VCaP (cell line): ENCODE measurements at regions not wholly inside any gene's neighbourhood (a gene's known extent, or its start where the extent isn't known, plus 50 kb on each side); places are given as distances from the start of the nearest gene placed in this dataset.

Experiments
- H3K27ac ChIP-seq: fragments of 450-650 bp; 2 replicates; pipeline ENCODE4 v1.5.1; 2017
- TF ChIP-seq, protein P1 (sequence below): fragments of 450-650 bp; conservative IDR thresholded peaks from 2 replicates; pipeline ENCODE4 v1.5.1; 2017; ENCODE audit warnings: mild to moderate bottlenecking, moderate library complexity

DNA sequence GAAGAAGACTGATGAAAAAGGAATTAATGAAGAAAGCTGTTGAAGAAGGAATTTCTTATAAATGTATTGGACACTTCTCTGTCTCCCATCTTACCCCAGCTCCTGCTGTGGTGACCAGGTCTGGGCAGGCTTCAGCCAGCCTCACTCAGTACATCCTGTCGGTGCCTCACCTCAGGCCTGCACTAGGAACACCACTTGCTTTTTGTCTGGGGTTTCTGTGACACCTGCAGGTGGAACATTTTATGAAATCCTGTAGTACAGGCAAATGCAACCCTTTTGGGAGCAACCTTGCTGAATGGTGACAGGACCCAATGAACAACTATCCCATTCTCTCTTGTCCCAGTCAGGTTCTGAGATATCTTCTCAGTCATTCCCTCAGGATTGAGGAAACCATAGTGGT lies 129.7 kb downstream of the PRDM13 start:
- H3K27ac ChIP-seq = no peak overlapping the region

DNA sequence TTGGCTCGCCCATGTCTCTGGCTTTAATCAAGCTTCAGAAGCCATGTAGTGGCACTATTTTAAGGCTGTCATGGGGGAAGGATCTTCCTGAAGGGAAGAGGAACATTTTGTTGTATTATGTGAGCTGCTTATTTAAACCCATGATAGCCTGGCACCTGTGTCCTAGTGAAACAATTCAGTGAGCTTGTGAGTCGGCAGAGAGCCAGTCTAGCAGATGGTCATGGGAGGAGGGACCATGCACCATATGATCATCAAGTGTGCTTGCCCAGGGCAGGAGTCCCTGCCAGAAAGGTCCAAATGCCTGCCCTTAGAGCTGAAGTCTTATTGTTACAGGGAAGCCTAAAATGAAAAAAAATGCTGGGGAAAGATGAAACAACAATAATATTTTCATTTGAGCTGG lies 132.9 kb downstream of the PRDM13 start:
- H3K27ac ChIP-seq = no peak overlapping the region
- TF ChIP-seq, protein P1, sequence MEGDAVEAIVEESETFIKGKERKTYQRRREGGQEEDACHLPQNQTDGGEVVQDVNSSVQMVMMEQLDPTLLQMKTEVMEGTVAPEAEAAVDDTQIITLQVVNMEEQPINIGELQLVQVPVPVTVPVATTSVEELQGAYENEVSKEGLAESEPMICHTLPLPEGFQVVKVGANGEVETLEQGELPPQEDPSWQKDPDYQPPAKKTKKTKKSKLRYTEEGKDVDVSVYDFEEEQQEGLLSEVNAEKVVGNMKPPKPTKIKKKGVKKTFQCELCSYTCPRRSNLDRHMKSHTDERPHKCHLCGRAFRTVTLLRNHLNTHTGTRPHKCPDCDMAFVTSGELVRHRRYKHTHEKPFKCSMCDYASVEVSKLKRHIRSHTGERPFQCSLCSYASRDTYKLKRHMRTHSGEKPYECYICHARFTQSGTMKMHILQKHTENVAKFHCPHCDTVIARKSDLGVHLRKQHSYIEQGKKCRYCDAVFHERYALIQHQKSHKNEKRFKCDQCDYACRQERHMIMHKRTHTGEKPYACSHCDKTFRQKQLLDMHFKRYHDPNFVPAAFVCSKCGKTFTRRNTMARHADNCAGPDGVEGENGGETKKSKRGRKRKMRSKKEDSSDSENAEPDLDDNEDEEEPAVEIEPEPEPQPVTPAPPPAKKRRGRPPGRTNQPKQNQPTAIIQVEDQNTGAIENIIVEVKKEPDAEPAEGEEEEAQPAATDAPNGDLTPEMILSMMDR = no peak

More for the DNA sequence above, 129.7 kb downstream of the PRDM13 start:
- TF ChIP-seq, protein P1 = peak; percentile 64

DNA sequence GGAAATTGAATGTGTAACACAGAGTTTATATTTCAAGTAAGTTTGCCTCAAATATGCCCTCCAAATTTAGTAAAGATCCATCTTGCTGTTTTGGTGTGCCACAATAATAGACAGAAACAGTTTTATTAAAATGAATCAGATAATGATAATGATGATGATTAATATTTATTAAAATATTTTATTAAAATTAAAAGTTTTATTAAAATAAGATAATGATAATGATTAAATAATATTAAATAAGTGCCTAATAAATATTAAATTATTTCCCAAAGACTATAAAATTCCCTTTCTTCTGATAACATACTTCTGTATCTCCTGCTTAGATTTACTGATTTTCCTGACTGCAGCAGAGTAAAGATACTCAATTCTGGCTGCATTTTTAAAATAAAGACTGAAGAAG lies 134.5 kb downstream of the PRDM13 start:
- TF ChIP-seq, protein P1 = no peak
- H3K27ac ChIP-seq = no peak overlapping the region

DNA sequence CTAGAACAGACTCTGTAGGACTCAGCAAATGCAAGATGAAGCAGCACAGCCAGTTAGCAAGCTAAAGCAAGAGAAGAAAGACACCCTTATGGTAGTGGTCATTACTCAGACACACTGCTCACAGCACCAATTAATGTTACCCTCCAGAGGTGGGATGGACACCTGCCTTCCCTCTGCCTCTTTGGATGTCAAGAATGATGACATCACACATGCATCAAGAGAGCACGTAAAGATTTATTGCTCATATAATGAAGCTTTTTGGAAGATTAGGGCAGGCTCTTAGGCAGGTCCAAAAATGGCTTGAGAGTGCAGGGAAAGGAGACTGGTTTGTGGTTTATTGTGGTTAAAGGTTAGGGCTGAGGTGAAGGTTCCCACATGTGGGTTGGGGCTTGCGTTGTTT lies 137.0 kb downstream of the PRDM13 start:
- H3K27ac ChIP-seq = no peak overlapping the region
- TF ChIP-seq, protein P1 = no peak

DNA sequence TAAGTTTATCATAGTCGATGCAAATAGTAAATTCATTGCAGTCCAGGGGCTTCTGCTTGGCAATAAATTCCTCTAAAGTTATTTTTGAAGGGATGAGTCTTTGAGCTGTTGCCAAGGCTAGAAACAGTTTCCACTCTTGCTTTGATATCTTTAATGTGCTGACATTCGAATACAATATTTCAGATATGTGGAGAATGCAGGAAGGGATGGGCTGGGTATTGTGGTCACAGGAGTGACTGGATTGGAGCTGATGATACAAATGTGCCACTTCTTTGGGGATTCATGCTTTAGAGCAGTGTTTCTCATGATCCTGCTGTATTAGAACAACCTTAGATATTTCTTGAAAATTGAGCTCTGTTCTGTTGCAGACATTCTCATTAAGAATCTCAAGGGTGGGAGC lies 139.0 kb downstream of the PRDM13 start:
- TF ChIP-seq, protein P1 = no peak
- no peak overlapping the region for H3K27ac ChIP-seq

DNA sequence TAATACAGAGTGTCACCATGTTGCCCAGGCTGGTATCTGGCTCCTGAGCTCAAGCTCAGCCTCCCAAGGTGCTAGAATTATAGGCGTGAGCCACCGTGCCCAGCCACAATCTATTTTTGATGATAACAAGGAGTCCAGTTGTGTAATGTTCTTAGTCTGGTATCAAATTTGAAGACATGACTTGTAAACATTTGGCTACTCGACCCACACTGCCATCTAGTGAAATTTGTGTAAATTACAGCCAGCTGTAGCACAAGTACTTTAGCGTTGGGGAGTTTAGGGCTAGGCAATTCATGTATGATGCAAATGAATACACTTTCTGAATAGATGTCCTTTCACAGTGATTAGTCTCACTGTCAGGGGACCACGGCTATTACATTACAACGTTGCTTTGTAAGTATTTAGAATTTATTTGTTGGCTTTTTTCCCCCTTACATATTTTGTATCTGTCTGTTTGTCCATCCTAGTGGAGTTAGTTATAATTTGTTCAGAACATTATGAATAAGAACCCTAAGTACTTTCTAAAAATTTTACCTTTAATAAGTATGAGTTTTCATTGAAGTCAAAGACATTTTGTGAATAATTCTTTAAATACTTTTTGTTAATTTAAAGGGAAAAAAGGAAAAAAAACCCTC lies 139.7 kb downstream of the PRDM13 start:
- TF ChIP-seq, protein P1 = peak; percentile 92
- no peak overlapping the region for H3K27ac ChIP-seq

DNA sequence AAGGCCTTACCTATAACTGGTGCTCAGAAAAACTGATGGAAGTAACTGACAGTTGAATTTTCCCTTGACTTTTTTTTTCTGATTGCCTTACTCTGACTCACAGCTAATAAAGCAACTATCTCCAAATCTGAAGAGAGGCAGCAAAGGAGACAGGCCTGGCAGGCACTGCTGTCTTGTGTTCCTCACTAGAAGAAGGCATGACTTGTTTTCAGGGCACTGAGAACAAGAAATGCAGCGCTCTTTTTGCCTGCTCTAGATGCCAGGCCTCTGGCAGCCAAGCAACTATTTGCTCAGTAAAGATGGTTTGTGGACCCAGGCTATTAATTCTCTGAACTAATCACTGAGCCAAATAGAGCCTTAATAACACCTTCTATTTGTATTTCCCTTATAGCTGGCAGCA lies 155.1 kb downstream of the PRDM13 start:
- TF ChIP-seq, protein P1 = no peak

More for the DNA sequence above, 155.1 kb downstream of the PRDM13 start:
- H3K27ac ChIP-seq = peak overlapping the region; percentile 61
